ENCODE measurements at regions not wholly inside any gene's neighbourhood (a gene's known extent, or its start where the extent isn't known, plus 50 kb on each side); places are given as distances from the start of the nearest gene placed in this dataset.
A peak's percentile ranks its signal among the peaks of the same experiment; 100 is the strongest.
"Not testable (repeated sequence)": the region's sequence is repeated elsewhere in the genome, so short reads cannot be mapped to it uniquely, and the experiment has no call there.

- Histone ChIP-seq H3K14ac (ENCODE audit: low read length) (no peak overlapping the region), H4K91ac (ENCODE audit: low read depth, low read length) (no peak overlapping the region), H3K4me1 (ENCODE audit: control insufficient read depth in 1 of 2, insufficient read depth in 2 of 2, low read length in 2 of 2) (peaks cover 5 to 8% of the 10 kb centered on the region in 2 experiments), H3K79me1 (ENCODE audit: low read length) (peaks cover 3% of the 10 kb centered on the region), H3K23ac (ENCODE audit: low read length) (no peak overlapping the region), H3K27me3 (ENCODE audit: insufficient read depth, low read length) (no peaks in the 10 kb centered on the region), H2AFZ (ENCODE audit: insufficient read depth, low read length, poor library complexity) (no peak overlapping the region), H4K12ac (ENCODE audit: low read depth, low read length) (no peak overlapping the region), H3K4me3 (ENCODE audit: low read depth, low read length) (no peak overlapping the region), H3K27ac (ENCODE audit: low read depth, low read length) (no peak overlapping the region), H3K36me3 (ENCODE audit: control insufficient read depth in 1 of 2, insufficient read depth in 2 of 2, low read length in 2 of 2) (no peaks in the 10 kb centered on the region), H3K18ac (ENCODE audit: low read length) (no peak overlapping the region), H4K8ac (ENCODE audit: low read depth, low read length) (no peak overlapping the region), H2BK120ac (ENCODE audit: insufficient read depth, low read length, poor library complexity) (no peak overlapping the region), H3K9ac (ENCODE audit: low read length) (no peak overlapping the region), H3K79me2 (ENCODE audit: control insufficient read depth, insufficient read depth, low read length, poor library complexity) (no peaks in the 10 kb centered on the region), H3K4me2 (ENCODE audit: low read length) (no peak overlapping the region), H3K4ac (ENCODE audit: low read depth, low read length) (no peak overlapping the region), H2BK12ac (ENCODE audit: low read length) (peak overlapping the region; percentile 27), H3K9me3 (ENCODE audit: insufficient read depth, low read depth, low read length) (peaks cover 1% of the 10 kb centered on the region), H2BK5ac (ENCODE audit: low read depth, low read length, poor library complexity) (no peak overlapping the region), H2AK5ac (ENCODE audit: low read length) (no peak overlapping the region)
- WGBS (ENCODE audit: extremely low coverage, insufficient coverage, insufficient read length), result no CpG with 5 or more reads among the region's 2 CpGs
- no peak for DNase-seq
Observed at GRCh38 chr7:106582365-106582764, 78.6 kb downstream of the CCDC71L start.

- not testable (repeated sequence) for H3K27ac ChIP-seq (ENCODE audit: low read depth, low read length); DNase-seq; H2AK5ac ChIP-seq (ENCODE audit: low read length); H3K4ac ChIP-seq (ENCODE audit: low read depth, low read length); H2BK5ac ChIP-seq (ENCODE audit: low read depth, low read length, poor library complexity); H3K23ac ChIP-seq (ENCODE audit: low read length); H3K14ac ChIP-seq (ENCODE audit: low read length); H3K27me3 ChIP-seq (ENCODE audit: insufficient read depth, low read length); H3K4me2 ChIP-seq (ENCODE audit: low read length); H2BK120ac ChIP-seq (ENCODE audit: insufficient read depth, low read length, poor library complexity); H3K4me3 ChIP-seq (ENCODE audit: low read depth, low read length); H4K12ac ChIP-seq (ENCODE audit: low read depth, low read length); H3K9me3 ChIP-seq (ENCODE audit: insufficient read depth, low read depth, low read length); H4K91ac ChIP-seq (ENCODE audit: low read depth, low read length); H2BK12ac ChIP-seq (ENCODE audit: low read length); H3K18ac ChIP-seq (ENCODE audit: low read length); H3K9ac ChIP-seq (ENCODE audit: low read length); H3K79me1 ChIP-seq (ENCODE audit: low read length); H3K4me1 ChIP-seq (ENCODE audit: control insufficient read depth in 1 of 2, insufficient read depth in 2 of 2, low read length in 2 of 2); H3K79me2 ChIP-seq (ENCODE audit: control insufficient read depth, insufficient read depth, low read length, poor library complexity); H4K8ac ChIP-seq (ENCODE audit: low read depth, low read length); H2AFZ ChIP-seq (ENCODE audit: insufficient read depth, low read length, poor library complexity); H3K36me3 ChIP-seq (ENCODE audit: control insufficient read depth in 1 of 2, insufficient read depth in 2 of 2, low read length in 2 of 2)
- WGBS (ENCODE audit: extremely low coverage, insufficient coverage, insufficient read length), result no CpG with 5 or more reads among the region's 13 CpGs
Observed at GRCh38 chr7:106579086-106579485, 81.9 kb downstream of the CCDC71L start.

- no peak for DNase-seq
- Histone ChIP-seq H3K27me3 (ENCODE audit: insufficient read depth, low read length) (no peaks in the 10 kb centered on the region), H3K4me3 (ENCODE audit: low read depth, low read length) (no peak overlapping the region), H4K8ac (ENCODE audit: low read depth, low read length) (no peak overlapping the region), H3K14ac (ENCODE audit: low read length) (no peak overlapping the region), H3K79me2 (ENCODE audit: control insufficient read depth, insufficient read depth, low read length, poor library complexity) (no peaks in the 10 kb centered on the region), H4K91ac (ENCODE audit: low read depth, low read length) (no peak overlapping the region), H3K18ac (ENCODE audit: low read length) (no peak overlapping the region), H2BK5ac (ENCODE audit: low read depth, low read length, poor library complexity) (no peak overlapping the region), H3K27ac (ENCODE audit: low read depth, low read length) (no peak overlapping the region), H2AFZ (ENCODE audit: insufficient read depth, low read length, poor library complexity) (no peak overlapping the region), H3K23ac (ENCODE audit: low read length) (no peak overlapping the region), H3K9ac (ENCODE audit: low read length) (no peak overlapping the region), H2BK120ac (ENCODE audit: insufficient read depth, low read length, poor library complexity) (no peak overlapping the region), H3K36me3 (ENCODE audit: control insufficient read depth in 1 of 2, insufficient read depth in 2 of 2, low read length in 2 of 2) (no peaks in the 10 kb centered on the region), H4K12ac (ENCODE audit: low read depth, low read length) (no peak overlapping the region), H3K4me1 (ENCODE audit: control insufficient read depth in 1 of 2, insufficient read depth in 2 of 2, low read length in 2 of 2) (peaks cover 8 to 10% of the 10 kb centered on the region in 2 experiments), H3K9me3 (ENCODE audit: insufficient read depth, low read depth, low read length) (peaks cover 1% of the 10 kb centered on the region), H3K79me1 (ENCODE audit: low read length) (peaks cover 2% of the 10 kb centered on the region), H2BK12ac (ENCODE audit: low read length) (no peak overlapping the region), H3K4me2 (ENCODE audit: low read length) (no peak overlapping the region), H2AK5ac (ENCODE audit: low read length) (no peak overlapping the region), H3K4ac (ENCODE audit: low read depth, low read length) (no peak overlapping the region)
- WGBS (ENCODE audit: extremely low coverage, insufficient coverage, insufficient read length), result no CpG with 5 or more reads among the region's 6 CpGs
Observed at GRCh38 chr7:106575138-106575823, 85.7 kb downstream of the CCDC71L start.

- H4K12ac ChIP-seq (ENCODE audit: low read depth, low read length), result no peak overlapping the region
- no peak for DNase-seq
- no CpG with 5 or more reads among the region's 3 CpGs for WGBS (ENCODE audit: extremely low coverage, insufficient coverage, insufficient read length)
- H2BK5ac ChIP-seq (ENCODE audit: low read depth, low read length, poor library complexity), result no peak overlapping the region
- no peak overlapping the region for H2BK12ac ChIP-seq (ENCODE audit: low read length)
- no peak overlapping the region for H3K18ac ChIP-seq (ENCODE audit: low read length)
- no peak overlapping the region for H3K4me2 ChIP-seq (ENCODE audit: low read length)
- H3K4ac ChIP-seq (ENCODE audit: low read depth, low read length), result no peak overlapping the region
- H3K9me3 ChIP-seq (ENCODE audit: insufficient read depth, low read depth, low read length), result no peaks in the 10 kb centered on the region
- no peak overlapping the region for H2AK5ac ChIP-seq (ENCODE audit: low read length)
- peaks cover 12 to 17% of the 10 kb centered on the region in 2 experiments for H3K4me1 ChIP-seq (ENCODE audit: control insufficient read depth in 1 of 2, insufficient read depth in 2 of 2, low read length in 2 of 2)
- H3K14ac ChIP-seq (ENCODE audit: low read length), result no peak overlapping the region
- no peak overlapping the region for H3K23ac ChIP-seq (ENCODE audit: low read length)
- H3K4me3 ChIP-seq (ENCODE audit: low read depth, low read length), result no peak overlapping the region
- H4K91ac ChIP-seq (ENCODE audit: low read depth, low read length), result no peak overlapping the region
- no peak overlapping the region for H3K27ac ChIP-seq (ENCODE audit: low read depth, low read length)
- H3K79me1 ChIP-seq (ENCODE audit: low read length), result peaks cover 6% of the 10 kb centered on the region
- no peaks in the 10 kb centered on the region for H3K27me3 ChIP-seq (ENCODE audit: insufficient read depth, low read length)
- no peak overlapping the region for H3K9ac ChIP-seq (ENCODE audit: low read length)
- no peak overlapping the region for H2AFZ ChIP-seq (ENCODE audit: insufficient read depth, low read length, poor library complexity)
- H2BK120ac ChIP-seq (ENCODE audit: insufficient read depth, low read length, poor library complexity), result no peak overlapping the region
- H3K36me3 ChIP-seq (ENCODE audit: control insufficient read depth in 1 of 2, insufficient read depth in 2 of 2, low read length in 2 of 2), result no peaks in the 10 kb centered on the region
- H4K8ac ChIP-seq (ENCODE audit: low read depth, low read length), result no peak overlapping the region
- H3K79me2 ChIP-seq (ENCODE audit: control insufficient read depth, insufficient read depth, low read length, poor library complexity), result no peaks in the 10 kb centered on the region
Observed at GRCh38 chr7:106573738-106574137, 87.2 kb downstream of the CCDC71L start.
